Natural killer cell (primary cell): ENCODE measurements at regions not wholly inside any gene's neighbourhood (a gene's known extent, or its start where the extent isn't known, plus 50 kb on each side); places are given as distances from the start of the nearest gene placed in this dataset.

Experiments used
- ATAC-seq, 3 donors: fragments of 150-1000 bp in 2 of 3; fragments of 200-7000 bp in 1 of 3; cut with Tn5 transposase; 1 replicate in 1 of 3; 2 replicates in 2 of 3; pipeline ENCODE4 v1.10.0; 2021; ENCODE audit warnings: mild to moderate bottlenecking in 2 of 3, moderate library complexity in 2 of 3
- DNase-seq, 2 donors: peaks; one replicate each; pipeline versions ENCODE4 v3.0.0 to v3.0.0-alpha.2; 2013 to 2021; ENCODE audit warnings: mixed read lengths in 1 of 2
- H3K27ac ChIP-seq: one replicate; pipeline ENCODE4 v1.5.1; 2013; ENCODE audit warnings: mild to moderate bottlenecking, low read length
- H3K27me3 ChIP-seq: one replicate; pipeline ENCODE4 v1.6.1; 2013; ENCODE audit warnings: low read length; ENCODE audit not compliant: control insufficient read depth, insufficient read depth
- H3K36me3 ChIP-seq: one replicate; pipeline ENCODE4 v1.6.1; 2013; ENCODE audit warnings: low read length; ENCODE audit not compliant: control insufficient read depth, insufficient read depth
- H3K4me1 ChIP-seq: one replicate; pipeline ENCODE4 v1.6.1; 2013; ENCODE audit warnings: low read length; ENCODE audit not compliant: control insufficient read depth, insufficient read depth
- H3K4me3 ChIP-seq: one replicate; pipeline ENCODE4 v1.5.1; 2013; ENCODE audit warnings: low read length
- H3K9me3 ChIP-seq: one replicate; pipeline ENCODE4 v1.6.1; 2013; ENCODE audit warnings: low read length; ENCODE audit not compliant: control insufficient read depth, insufficient read depth
- H3K27ac Mint-ChIP-seq, 2 donors: one replicate each; pipeline ENCODE4 v1.8.0; 2022; ENCODE audit warnings: mild to moderate bottlenecking in 2 of 2, mixed read lengths in 2 of 2, moderate library complexity in 1 of 2
- H3K27me3 Mint-ChIP-seq, 2 donors: one replicate each; pipeline ENCODE4 v1.8.0; 2022; ENCODE audit warnings: low read depth in 2 of 2, mixed read lengths in 2 of 2
- H3K36me3 Mint-ChIP-seq: one replicate; pipeline ENCODE4 v1.8.0; 2022; ENCODE audit warnings: mixed read lengths
- H3K4me1 Mint-ChIP-seq, 2 donors: one replicate each; pipeline ENCODE4 v1.8.0; 2022; ENCODE audit warnings: mixed read lengths in 2 of 2
- H3K4me3 Mint-ChIP-seq: one replicate; pipeline ENCODE4 v1.8.0; 2022; ENCODE audit warnings: mild to moderate bottlenecking, moderate library complexity, mixed read lengths
- H3K9me3 Mint-ChIP-seq, 2 donors: one replicate each; pipeline ENCODE4 v1.8.0; 2022; ENCODE audit warnings: mixed read lengths in 2 of 2
- WGBS: methylation state at CpG from one replicate; pipeline ENCODE4 v1.1.7; 2013; ENCODE audit warnings: missing lambda C conversion rate; ENCODE audit not compliant: insufficient coverage; 5-methylcytosine and 5-hydroxymethylcytosine counted together
- intact Hi-C: fragments of 100-400 bp; cut with micrococcal nuclease; formaldehyde crosslinking; loops from one replicate; pipeline ENCODE4 v1.14.2; 2022
- TF ChIP-seq, protein P1 (sequence below): fragments of 200-600 bp; IDR thresholded peaks from one replicate; pipeline ENCODE4 v1.8.0; 2022; ENCODE audit warnings: antibody characterized with exemption

DNA sequence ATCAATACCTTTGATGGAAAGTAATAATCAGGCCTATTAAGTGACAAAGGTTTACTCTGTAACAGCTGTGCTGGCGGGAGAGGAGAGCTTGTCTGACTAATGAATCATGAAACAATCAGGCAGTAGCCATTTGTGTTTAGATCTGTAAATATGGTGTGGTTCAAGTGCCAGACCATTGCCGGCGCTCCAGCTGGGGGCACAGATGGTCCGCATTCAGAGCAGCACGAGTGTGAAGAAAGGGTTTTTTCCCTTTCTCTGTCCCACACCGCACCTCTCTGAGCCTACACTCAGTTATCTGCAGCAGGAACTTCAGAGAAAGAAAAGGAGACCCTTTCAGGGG is 111.3 kb upstream of the PAQR3 start:
- Mint-ChIP-seq H3K36me3 (no peaks in the 10 kb centered on the region), H3K9me3 (peaks cover 8 to 11% of the 10 kb centered on the region in 2 donors), H3K4me3 (no peak overlapping the region), H3K27ac (no peak overlapping the region), H3K27me3 (no peaks in the 10 kb centered on the region), H3K4me1 (no peaks in the 10 kb centered on the region)
- TF ChIP-seq, protein P1, sequence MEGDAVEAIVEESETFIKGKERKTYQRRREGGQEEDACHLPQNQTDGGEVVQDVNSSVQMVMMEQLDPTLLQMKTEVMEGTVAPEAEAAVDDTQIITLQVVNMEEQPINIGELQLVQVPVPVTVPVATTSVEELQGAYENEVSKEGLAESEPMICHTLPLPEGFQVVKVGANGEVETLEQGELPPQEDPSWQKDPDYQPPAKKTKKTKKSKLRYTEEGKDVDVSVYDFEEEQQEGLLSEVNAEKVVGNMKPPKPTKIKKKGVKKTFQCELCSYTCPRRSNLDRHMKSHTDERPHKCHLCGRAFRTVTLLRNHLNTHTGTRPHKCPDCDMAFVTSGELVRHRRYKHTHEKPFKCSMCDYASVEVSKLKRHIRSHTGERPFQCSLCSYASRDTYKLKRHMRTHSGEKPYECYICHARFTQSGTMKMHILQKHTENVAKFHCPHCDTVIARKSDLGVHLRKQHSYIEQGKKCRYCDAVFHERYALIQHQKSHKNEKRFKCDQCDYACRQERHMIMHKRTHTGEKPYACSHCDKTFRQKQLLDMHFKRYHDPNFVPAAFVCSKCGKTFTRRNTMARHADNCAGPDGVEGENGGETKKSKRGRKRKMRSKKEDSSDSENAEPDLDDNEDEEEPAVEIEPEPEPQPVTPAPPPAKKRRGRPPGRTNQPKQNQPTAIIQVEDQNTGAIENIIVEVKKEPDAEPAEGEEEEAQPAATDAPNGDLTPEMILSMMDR = no peak
- no peak overlapping the region for H3K27ac ChIP-seq
- no peaks in the 10 kb centered on the region for H3K36me3 ChIP-seq
- no peaks in the 10 kb centered on the region for H3K4me1 ChIP-seq
- DNase-seq = no peak
- H3K27me3 ChIP-seq = no peaks in the 10 kb centered on the region
- H3K4me3 ChIP-seq = no peak overlapping the region
- 87% methylated on average over 6 of the region's 6 CpGs for WGBS
- intact Hi-C loops = no loop called here
- no peak for ATAC-seq
- no peaks in the 10 kb centered on the region for H3K9me3 ChIP-seq

DNA sequence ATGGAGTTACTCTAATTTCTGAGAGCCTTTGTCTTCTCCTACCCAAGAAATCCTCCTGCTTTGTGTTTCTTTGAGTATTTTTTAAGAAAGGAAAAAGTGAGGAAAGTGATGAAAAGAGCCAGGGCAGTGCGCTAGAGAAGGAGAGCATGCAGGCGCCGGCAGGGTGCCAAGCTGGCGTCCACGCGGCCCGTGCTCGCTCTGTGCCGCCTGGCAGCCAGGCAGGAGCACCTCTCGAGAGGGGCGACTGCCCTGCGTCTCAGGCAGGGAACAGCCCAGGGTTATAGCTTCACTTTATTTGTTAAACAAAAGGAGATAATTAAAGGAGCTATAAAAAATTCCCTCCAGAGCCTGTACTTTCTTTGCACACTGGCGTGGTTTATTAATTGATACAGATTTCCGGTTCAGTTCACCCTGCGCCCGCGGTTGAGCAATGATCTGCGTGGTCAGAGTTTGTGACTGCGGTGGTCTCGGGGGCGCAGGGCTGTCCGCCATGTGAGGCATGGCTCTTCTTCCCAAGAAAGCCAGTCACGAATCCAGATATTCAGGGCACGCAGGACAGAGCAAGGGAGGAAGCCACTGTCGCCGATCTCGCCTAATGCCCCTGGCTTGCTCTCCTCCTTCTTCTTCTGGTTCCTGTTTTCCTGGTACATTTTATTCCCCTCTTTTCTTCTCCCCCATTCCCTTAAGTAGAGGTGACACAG is 110.8 kb upstream of the PAQR3 start:
- no peaks in the 10 kb centered on the region for H3K27me3 ChIP-seq
- TF ChIP-seq, protein P1 = no peak
- no peak overlapping the region for H3K27ac ChIP-seq
- H3K4me3 ChIP-seq = no peak overlapping the region
- Mint-ChIP-seq H3K4me1 (no peaks in the 10 kb centered on the region), H3K4me3 (no peak overlapping the region), H3K27ac (no peak overlapping the region), H3K9me3 (peaks cover 8 to 11% of the 10 kb centered on the region in 2 donors), H3K27me3 (no peaks in the 10 kb centered on the region), H3K36me3 (no peaks in the 10 kb centered on the region)
- ATAC-seq (no peak), DNase-seq (no peak)
- no peaks in the 10 kb centered on the region for H3K9me3 ChIP-seq
- intact Hi-C loops = no loop called here
- no peaks in the 10 kb centered on the region for H3K36me3 ChIP-seq
- no peaks in the 10 kb centered on the region for H3K4me1 ChIP-seq
- WGBS = 94% methylated on average over 27 of the region's 27 CpGs

DNA sequence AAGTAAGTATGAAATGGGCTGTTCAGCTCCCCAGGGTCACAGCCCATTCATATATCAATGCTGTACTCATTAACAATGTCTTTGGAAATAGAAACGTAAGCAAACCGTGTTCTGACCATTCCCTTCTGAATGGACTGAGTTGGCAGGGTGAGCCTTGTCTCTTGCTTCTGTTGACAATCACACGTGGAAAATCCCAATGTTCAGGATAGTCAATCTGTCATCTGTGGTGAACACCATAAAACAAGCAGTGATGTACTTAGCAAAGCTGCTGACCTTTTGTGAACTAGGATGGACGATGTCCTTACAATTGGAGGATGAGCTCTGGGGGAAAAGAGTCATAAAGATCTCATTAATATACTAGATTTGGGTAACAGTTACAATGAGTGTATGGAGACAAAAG is 109.6 kb upstream of the PAQR3 start:
- Histone ChIP-seq H3K27me3 (no peaks in the 10 kb centered on the region), H3K4me1 (no peaks in the 10 kb centered on the region), H3K36me3 (no peaks in the 10 kb centered on the region), H3K27ac (no peak overlapping the region), H3K9me3 (no peaks in the 10 kb centered on the region), H3K4me3 (no peak overlapping the region)
- 87% methylated on average over 4 of the region's 4 CpGs for WGBS
- intact Hi-C loops = no loop called here
- peaks cover 4 to 7% of the 10 kb centered on the region in 2 donors for H3K9me3 Mint-ChIP-seq
- no peak overlapping the region for H3K4me3 Mint-ChIP-seq
- H3K27ac Mint-ChIP-seq = no peak overlapping the region
- DNase-seq (no peak), ATAC-seq (no peak)
- no peaks in the 10 kb centered on the region for H3K27me3 Mint-ChIP-seq
- TF ChIP-seq, protein P1 = no peak
- no peaks in the 10 kb centered on the region for H3K36me3 Mint-ChIP-seq
- H3K4me1 Mint-ChIP-seq = no peaks in the 10 kb centered on the region

DNA sequence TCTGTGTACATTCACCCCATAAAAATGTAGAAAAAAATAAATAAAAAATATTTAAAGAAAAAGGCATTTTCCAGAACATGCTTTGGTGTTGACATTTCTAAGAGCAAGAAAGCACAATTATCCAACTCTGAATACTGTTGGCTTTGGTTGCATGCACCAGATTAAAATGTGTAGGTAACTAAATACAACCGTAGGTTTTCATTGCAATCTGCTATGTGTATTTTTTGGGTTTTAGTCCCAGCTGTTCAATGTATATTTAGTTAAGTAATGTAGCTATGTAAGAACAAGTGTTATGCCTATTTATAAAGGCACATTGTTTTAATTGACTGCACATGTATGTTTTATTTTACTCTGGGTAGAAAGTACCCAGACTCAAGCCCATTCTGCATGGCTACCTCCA is 108.1 kb upstream of the PAQR3 start:
- no peak for ATAC-seq
- H3K36me3 ChIP-seq = no peaks in the 10 kb centered on the region
- H3K27me3 ChIP-seq = no peaks in the 10 kb centered on the region
- Mint-ChIP-seq H3K36me3 (no peaks in the 10 kb centered on the region), H3K27ac (no peak overlapping the region), H3K4me3 (no peak overlapping the region), H3K4me1 (no peaks in the 10 kb centered on the region), H3K9me3 (peaks cover 2 to 4% of the 10 kb centered on the region in 2 donors), H3K27me3 (no peaks in the 10 kb centered on the region)
- TF ChIP-seq, protein P1 = no peak
- H3K4me3 ChIP-seq = no peak overlapping the region
- WGBS = 100% methylated on average over 1 of the region's 1 CpG
- intact Hi-C loops = no loop called here
- no peak overlapping the region for H3K27ac ChIP-seq
- H3K4me1 ChIP-seq = no peaks in the 10 kb centered on the region
- DNase-seq = no peak
- H3K9me3 ChIP-seq = no peaks in the 10 kb centered on the region
